GM19438 (cell line): ENCODE measurements at regions not wholly inside any gene's neighbourhood (a gene's known extent, or its start where the extent isn't known, plus 50 kb on each side); places are given as distances from the start of the nearest gene placed in this dataset.

Source experiments
- ATAC-seq: cut with Tn5 transposase; IDR thresholded peaks from one replicate; pipeline ENCODE4 v1.9.1; 2021; ENCODE audit warnings: low read depth; ENCODE audit not compliant: unreplicated experiment

- ATAC-seq, result no peak
Observed at GRCh38 chr5:143570989-143571388, 167.5 kb upstream of the NR3C1 start.

GRCh38 chr5:143569722-143570567 is 166.5 kb upstream of the NR3C1 start:
- no peak for ATAC-seq

GRCh38 chr5:143569213-143569701 is 165.8 kb upstream of the NR3C1 start:
- ATAC-seq, result no peak

GRCh38 chr5:143567583-143568504 is 164.4 kb upstream of the NR3C1 start:
- no peak for ATAC-seq

GRCh38 chr5:143566139-143566538 is 162.7 kb upstream of the NR3C1 start:
- ATAC-seq, result no peak

- peak; percentile 97 for ATAC-seq
Observed at GRCh38 chr5:143564417-143564816, 160.9 kb upstream of the NR3C1 start.

- no peak for ATAC-seq
Observed at GRCh38 chr5:143562935-143563334, 159.4 kb upstream of the NR3C1 start.

DNA sequence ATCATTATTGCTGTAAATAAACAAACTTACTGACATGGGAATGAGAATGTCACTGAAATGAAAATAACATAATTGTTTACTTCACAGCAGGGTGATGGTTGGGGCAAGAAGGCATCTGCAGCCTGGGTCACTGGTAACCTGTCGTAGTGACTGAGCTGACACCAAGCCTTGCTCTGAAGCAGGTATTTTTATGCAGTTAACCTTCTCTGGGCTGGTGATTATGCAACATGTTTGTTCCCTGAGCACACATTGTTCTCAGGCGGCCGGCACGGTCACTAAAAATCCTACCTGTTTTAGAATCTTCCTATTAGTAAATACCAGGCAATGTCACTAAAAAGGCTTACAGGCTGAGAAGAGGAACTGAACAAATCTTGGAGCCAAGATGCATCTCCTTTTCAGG is 157.7 kb upstream of the NR3C1 start:
- no peak for ATAC-seq

DNA sequence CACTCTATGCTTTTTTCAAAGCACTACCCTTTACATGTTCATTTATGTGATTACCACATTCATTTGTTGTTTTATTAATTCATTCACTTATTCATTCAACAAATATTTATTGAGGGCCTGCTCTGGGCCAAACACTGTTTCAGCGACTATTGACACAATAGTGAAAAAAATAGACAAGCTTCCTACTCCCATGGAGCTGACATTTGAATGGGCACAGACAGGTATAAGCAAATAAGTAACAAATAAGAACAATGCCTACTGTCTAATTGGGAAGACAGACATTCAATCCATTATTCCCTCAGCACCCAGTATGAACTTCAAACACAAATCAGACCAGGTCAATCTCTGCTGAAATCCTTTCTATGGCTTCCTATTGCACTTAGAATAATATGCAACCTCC is 156.9 kb upstream of the NR3C1 start:
- ATAC-seq, result no peak

- no peak for ATAC-seq
Observed at GRCh38 chr5:143559586-143560109, 156.2 kb upstream of the NR3C1 start.

- no peak for ATAC-seq
Observed at GRCh38 chr5:143558048-143558447, 154.6 kb upstream of the NR3C1 start.

- no peak for ATAC-seq
Observed at GRCh38 chr5:143557061-143557818, 153.8 kb upstream of the NR3C1 start.

GRCh38 chr5:143554918-143555477 is 151.5 kb upstream of the NR3C1 start:
- no peak for ATAC-seq

DNA sequence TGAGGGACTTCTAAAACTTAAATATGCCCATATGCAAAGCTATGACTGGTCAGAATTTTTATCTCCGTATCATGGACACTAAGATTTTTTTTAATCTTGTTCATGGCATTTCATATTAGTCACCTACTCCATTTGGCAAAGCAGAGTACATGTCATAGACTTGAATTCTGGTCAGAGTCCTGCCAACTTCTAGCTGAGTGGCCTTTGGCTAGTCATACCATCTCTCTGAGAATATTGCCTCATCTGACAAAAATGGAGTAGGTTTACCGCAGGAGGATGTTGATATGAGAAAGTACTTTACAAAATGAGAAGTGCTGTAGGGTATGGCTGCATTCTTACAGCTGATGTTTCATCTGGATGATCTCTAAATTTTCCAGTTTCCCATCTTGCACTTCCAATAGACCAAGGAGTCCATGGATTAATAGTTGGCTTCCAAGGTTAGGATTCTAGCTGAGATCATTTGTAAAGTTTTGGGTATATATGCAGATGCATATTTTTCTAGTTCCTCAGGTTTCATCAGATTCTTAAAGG is 150.8 kb upstream of the NR3C1 start:
- ATAC-seq, result no peak

DNA sequence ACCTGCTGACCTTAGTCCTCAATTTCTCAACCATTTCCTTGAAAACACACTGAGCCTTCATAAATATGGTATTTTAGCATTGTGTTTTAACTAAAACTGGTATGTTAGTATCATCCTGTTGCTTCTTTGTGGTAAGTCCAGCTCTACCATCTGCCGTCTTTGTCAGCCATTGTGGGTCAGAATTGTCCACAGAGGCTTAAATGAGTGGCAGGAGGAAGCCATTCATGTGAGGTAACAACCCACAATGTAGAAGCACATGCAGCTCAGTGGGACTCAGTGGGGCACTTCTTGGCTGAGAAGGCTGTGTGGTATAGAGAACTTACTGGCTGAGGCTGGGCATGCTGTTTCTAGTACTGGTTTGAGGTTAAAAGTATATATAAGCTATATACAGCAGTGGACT is 149.2 kb upstream of the NR3C1 start:
- no peak for ATAC-seq

DNA sequence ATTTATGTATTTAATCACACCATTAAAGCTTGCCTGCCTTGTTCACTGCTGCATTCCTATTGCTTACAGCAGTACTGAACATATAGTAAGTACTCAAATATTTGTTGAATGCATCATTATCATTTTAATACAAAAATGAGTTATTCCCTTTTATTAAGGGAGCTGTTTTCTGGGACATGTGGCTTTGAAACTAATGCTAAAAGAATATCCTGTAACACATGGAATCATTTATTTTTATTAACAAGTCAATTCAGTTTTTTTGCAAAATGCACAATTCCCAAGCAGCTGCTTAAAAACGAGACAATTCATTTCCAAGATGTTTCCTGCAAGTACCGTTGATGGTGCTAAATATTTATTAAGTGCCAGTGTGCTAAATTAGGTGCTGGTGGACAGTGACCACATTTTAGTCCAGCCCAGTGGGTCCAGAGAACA is 148.3 kb upstream of the NR3C1 start:
- no peak for ATAC-seq

GRCh38 chr5:143550986-143551630 is 147.6 kb upstream of the NR3C1 start:
- ATAC-seq, result no peak

GRCh38 chr5:143547342-143547741 is 143.9 kb upstream of the NR3C1 start:
- ATAC-seq, result no peak

GRCh38 chr5:143546394-143546793 is 142.9 kb upstream of the NR3C1 start:
- no peak for ATAC-seq
